ENCODE measurements at regions not wholly inside any gene's neighbourhood (a gene's known extent, or its start where the extent isn't known, plus 50 kb on each side); places are given as distances from the start of the nearest gene placed in this dataset.
"Not testable (repeated sequence)": the region's sequence is repeated elsewhere in the genome, so short reads cannot be mapped to it uniquely, and the experiment has no call there.

DNA sequence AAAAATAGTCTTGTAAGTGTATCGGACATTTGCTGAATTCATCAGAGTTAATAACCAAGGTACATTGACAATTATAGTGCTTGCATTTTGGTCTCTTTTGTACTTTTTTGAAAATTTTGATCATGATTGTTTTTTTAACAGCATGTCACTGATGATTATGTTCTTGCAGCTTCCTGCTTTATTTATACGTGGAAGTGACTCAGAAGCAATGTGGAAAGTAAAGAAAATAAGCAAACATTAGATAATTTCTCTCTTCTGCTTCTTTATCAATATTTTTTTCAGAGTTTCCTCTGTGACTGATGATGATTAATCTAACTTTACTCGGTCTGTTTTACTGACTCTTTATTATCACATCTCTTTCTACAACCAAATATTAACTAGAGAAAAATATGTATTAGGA lies 1351.9 kb downstream of the REEP3 start:
- no peak overlapping the region for H3K4me3 ChIP-seq (ENCODE audit: low read depth, low read length)
- no peak for DNase-seq (ENCODE audit: low read depth)

DNA sequence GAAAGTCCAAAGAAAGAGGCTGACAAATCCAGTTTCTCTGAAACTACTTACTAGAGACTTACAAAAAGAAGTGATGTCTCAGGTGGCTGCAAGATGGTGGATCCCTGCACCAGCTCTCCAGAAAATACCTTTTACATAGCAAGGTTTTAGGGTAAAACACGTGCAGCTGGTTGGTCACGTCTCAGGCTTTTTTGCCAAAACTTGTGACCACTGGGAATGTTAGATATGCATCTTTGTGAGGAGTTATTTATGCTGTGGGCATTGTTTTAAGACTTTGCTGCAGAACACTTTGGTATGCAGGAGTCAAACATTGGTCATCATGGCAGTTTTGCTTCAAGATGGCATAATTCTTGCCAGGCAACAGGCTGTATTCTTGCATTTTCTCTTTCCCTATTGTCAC lies 1352.8 kb downstream of the REEP3 start:
- no peak for DNase-seq (ENCODE audit: low read depth)
- no peak overlapping the region for H3K4me3 ChIP-seq (ENCODE audit: low read depth, low read length)

DNA sequence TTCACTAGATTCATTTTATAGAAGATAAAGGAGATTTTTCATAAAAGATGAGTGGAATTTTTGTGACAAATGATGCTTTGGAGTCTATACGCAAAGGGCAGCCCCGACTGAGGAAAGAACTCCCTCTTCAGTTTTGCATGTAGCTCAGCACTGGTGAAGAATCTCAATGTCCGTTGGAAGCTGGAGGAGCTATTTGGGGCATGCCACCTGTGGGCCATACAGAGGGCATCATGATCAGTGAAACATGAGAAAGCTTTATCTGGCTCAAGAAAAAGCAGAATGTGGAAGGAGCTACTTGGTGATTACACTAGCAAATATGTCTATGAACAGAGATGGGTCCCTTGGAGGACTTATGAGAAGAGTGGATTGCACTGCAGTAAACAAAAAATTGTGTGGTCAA lies 1359.3 kb downstream of the REEP3 start:
- no peak for DNase-seq (ENCODE audit: low read depth)
- no peak overlapping the region for H3K4me3 ChIP-seq (ENCODE audit: low read depth, low read length)

DNA sequence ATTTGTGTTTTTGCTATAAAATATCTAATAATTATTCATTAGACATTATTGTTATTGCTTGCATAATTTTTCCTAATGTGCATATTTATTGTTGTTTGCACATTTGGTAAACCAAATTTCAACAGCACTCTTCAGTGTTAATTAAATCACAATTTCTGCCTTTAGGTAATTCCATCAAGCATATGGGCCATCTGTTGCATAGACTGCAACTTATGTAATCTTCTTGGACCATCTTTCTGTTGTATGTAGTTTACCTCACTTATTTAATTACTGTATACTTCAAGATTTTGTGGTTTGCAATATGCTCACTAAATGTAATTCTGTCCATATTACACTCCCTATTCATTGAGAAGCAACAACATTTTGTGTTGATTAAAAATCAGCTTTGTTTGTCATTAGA lies 1360.1 kb downstream of the REEP3 start:
- no peak overlapping the region for H3K4me3 ChIP-seq (ENCODE audit: low read depth, low read length)
- DNase-seq (ENCODE audit: low read depth) = no peak

DNA sequence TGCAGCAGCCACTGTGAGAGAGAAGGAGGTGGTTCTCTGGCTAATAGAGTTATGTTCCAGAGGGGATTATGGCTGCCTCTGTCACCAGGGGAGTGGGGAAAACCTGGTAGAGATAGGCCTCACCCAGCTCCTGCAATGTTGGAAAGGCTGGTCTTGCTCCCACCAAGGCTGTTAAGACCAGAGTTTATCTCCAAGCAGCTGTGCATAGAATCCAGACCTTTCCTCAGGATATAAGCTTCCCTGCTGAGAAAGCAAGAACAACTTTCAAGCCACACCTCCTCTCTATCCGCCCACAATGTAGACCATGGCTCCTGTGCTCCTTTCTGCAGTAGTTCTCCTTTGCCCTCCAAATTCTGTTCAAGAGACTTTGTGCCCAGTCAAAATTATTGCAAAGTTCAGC lies 1375.4 kb downstream of the REEP3 start:
- H3K4me3 ChIP-seq (ENCODE audit: low read depth, low read length) = no peak overlapping the region
- DNase-seq (ENCODE audit: low read depth) = no peak

DNA sequence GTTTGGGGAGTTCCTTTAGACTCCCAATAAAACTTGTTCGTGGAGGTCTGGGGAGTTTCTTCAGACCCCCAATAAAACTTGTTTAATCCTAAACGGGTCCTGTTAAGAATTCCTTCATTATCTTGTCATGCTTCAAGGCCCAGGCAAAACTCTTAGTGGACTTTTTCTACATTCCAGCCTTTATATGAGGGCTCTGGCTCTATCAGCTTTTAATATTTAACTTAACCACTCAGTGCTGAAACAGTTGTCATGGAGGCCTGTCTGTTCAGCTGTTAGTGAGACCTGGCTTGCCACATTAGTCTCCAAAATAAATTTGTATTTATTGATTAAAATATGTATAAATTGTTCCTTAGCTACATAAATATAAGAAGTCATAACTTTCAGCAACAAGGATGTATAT lies 1385.1 kb downstream of the REEP3 start:
- H3K4me3 ChIP-seq (ENCODE audit: low read depth, low read length); DNase-seq (ENCODE audit: low read depth): not testable (repeated sequence)

DNA sequence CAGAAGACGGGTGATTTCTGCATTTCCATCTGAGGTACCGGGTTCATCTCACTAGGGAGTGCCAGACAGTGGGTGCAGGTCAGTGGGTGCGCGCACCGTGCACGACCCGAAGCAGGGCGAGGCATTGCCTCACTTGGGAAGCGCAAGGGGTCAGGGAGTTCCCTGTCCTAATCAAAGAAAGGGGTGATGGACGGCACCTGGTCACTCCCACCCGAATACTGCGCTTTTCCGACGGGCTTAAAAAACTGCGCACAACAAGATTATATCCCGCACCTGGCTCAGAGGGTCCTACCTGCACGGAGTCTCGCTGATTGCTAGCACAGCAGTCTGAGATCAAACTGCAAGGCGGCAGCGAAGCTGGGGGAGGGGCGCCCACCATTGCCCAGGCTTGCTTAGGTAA lies 1403.1 kb downstream of the REEP3 start:
- not testable (repeated sequence) for H3K4me3 ChIP-seq (ENCODE audit: low read depth, low read length); DNase-seq (ENCODE audit: low read depth)

DNA sequence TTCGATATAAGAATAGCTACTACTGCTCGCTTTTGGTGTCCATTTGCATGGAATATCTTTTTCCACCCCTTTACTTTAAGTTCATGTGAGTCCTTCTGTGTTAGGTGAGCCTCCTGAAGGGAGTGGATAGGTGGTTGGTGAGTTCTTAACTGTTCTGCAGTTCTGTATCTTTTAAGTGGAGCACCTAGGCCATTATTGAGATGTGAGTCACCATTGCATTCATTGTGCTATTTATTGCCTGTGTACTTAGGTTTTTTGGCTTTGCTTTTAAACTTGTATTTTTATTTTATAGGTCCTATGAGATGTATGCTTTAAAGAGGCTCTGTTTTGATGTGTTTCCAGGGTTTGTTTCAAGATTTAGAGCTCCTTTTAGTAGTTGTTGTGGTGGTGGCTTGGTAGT lies 1430.8 kb downstream of the REEP3 start:
- no peak overlapping the region for H3K4me3 ChIP-seq (ENCODE audit: low read depth, low read length)
- no peak for DNase-seq (ENCODE audit: low read depth)

DNA sequence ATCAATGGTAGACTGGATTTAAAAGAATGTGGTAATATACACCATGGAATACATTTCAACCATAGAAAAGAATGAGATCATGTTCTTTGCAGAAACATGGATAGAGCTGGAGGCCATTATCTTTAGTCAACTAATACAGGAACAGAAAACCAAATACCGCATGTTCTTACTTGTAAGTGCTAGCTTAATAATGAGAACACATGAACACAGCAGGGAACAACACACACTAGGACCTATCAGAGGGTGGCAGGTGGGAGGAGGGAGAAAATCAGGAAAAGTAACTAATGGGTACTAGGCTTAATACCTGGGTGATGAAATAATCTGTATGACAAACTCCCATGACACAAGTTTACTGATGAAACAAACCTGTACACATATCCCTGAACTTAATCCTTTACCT lies 1435.2 kb downstream of the REEP3 start:
- H3K4me3 ChIP-seq (ENCODE audit: low read depth, low read length) = no peak overlapping the region
- no peak for DNase-seq (ENCODE audit: low read depth)

DNA sequence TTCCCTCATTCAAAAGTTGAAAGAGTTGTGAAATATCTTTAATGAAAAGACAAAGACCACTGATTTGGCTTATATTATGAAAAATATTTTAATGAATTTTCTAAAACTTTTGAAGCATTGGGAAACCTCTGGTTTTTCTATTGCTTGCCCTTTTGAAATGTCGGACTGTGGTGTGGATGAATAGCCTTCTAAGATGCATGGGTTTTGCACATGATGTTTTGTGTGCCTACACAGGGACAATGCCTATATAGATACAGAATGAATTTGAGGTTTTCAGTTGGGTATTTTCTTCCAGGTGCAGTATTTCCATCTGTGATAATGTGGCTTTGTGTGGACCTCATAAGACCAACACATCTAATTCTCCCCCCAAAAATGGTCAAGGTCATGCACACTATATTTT lies 1437.9 kb downstream of the REEP3 start:
- DNase-seq (ENCODE audit: low read depth) = no peak
- H3K4me3 ChIP-seq (ENCODE audit: low read depth, low read length) = no peak overlapping the region

DNA sequence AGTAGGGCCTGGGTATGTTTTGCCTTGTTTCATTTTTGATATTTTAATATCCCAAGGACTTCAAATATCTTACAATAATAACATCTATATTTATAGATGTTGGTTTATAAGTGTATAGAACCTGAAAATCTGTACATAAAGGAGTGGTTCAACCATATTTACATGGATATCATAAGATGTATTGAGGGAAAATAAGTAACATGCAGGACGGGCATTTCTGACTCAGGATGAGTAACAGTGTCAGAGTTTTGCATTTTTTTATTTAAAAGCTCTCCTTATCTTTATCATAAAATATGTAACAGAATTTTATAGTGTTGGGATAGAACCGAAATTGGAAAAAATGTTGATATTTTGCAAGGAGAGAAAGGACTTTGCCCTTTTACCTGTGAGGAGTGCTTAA lies 1438.7 kb downstream of the REEP3 start:
- H3K4me3 ChIP-seq (ENCODE audit: low read depth, low read length) = no peak overlapping the region
- no peak for DNase-seq (ENCODE audit: low read depth)

DNA sequence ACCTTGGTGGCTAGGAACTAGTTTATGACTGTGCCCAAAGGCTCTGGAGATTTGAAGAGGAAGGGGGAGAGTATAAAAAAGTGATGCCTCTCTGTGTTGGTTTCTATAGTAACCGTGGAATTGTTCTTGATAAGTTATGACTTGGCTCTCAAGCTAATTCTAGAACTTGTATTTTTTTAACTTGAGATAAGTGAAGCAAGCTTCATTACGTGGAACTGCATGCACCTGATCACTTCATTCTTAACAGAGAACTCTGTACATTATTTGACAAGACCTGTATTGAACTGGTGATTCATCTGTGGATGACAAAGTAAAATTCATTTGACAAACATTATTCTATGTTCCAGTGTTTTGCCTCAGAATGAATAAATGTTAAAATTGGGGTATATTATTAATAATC lies 1452.2 kb downstream of the REEP3 start:
- no peak for DNase-seq (ENCODE audit: low read depth)
- H3K4me3 ChIP-seq (ENCODE audit: low read depth, low read length) = no peak overlapping the region

DNA sequence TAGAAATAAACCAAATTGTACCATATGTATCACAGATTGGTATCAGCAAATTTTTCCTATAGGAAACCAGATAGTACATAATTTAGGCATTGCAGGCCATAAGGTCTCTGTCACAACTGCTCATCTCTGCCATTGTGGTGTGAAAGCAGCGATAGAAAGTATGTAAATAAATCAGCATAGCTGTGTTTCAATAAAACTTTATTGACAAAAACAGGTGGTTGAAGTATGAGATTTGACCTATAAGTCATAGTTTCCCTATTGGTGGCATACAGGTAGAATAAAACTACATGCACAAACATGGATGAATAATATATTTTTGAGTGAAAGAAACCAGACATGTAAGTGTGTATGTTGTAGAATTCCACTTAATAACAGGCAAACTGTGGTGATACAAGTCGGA lies 1454.9 kb downstream of the REEP3 start:
- H3K4me3 ChIP-seq (ENCODE audit: low read depth, low read length) = no peak overlapping the region
- DNase-seq (ENCODE audit: low read depth) = no peak

DNA sequence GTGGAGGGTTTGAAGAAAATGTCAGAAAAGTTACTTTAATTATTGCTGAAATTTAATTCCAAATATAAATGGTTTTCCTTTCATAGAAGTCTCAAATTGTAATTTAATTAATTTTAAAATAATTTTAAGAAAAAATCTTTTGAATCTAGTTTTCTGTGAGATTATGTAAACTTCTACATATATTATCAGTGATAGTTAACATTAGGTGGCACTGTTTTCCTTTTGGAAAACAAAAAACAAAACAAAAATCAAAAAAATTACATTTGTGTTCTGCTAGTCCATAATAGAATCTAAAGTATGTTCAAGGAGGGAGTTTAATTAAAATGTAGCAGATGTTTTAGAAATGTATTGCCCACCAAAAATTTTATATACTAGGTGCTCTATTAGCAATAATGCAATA lies 1456.7 kb downstream of the REEP3 start:
- DNase-seq (ENCODE audit: low read depth) = no peak
- no peak overlapping the region for H3K4me3 ChIP-seq (ENCODE audit: low read depth, low read length)

DNA sequence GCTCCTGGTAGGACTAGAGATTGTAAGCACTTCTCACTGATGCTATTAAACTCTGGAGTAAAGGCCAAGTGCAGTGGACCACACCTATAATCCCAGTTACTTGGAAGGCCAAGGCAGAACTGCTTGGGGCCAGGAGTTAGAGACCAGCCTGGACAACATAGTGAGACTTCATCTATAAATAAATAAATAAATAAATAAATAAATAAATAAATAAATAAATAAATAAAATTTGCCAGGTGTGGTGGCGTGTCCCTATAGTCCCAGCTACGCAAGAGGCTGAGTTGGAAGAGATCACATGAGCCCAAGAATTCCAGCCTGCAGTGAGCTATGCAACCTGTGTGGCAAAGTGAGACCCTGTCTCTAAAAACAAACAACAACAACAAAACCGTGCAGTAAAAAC lies 1475.7 kb downstream of the REEP3 start:
- no peak for DNase-seq (ENCODE audit: low read depth)
- H3K4me3 ChIP-seq (ENCODE audit: low read depth, low read length) = no peak overlapping the region

DNA sequence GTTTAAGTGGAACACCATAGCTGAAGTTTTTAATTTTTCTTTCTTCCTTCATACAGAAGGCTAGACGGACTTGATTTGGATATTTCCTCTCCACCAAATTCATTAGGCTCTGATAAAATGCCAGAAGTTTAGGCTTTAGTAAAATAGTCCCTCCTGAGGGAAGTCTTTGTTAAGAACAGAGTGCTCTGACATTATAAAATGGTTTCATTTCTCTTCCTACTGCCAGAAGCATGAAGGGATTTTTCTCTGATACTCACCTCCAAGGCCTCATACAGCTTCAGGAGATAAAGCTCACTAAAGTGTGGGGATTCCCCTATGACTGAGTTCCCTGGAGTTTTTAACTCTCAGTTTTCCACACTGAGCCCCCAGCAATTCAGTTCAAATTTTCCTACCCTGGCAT lies 1489.6 kb downstream of the REEP3 start:
- no peak for DNase-seq (ENCODE audit: low read depth)
- H3K4me3 ChIP-seq (ENCODE audit: low read depth, low read length) = no peak overlapping the region

DNA sequence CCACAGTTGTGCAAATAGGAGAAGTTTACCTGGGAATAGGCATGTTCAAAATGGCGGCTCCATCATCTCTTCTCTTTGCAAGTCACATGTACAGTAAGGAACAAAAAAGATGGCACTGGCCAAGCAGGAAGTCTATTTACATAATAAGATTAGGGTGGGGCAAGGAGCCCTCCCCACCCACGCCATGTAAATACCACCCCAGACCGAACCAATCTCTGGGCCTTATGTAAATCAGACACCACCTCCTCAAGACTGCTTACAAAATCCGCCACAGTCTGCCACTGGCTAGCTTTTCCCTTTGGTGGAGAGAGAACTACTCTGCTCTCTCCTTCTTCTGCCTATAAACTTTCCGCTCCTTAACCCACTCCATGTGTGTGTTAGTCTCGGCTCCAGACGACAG lies 1496.3 kb downstream of the REEP3 start:
- no peak overlapping the region for H3K4me3 ChIP-seq (ENCODE audit: low read depth, low read length)
- DNase-seq (ENCODE audit: low read depth) = no peak

DNA sequence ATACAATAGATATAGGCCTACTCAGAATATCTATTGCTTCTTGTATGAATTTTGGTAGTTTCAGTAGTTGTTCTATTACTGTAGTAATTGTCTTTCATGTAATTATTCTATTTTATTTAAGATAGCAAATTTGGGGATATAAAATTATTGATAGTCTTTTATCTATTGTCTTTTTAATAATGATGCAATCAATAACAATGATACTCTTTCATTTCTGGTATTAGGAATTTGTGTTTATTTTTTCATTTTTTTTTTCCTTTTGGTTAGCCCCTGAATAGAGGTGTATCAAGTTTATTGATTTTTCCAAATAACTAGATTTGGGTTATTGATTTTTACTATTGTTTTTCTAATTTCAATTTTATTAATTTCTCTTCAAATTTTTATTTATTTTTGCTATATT lies 1503.7 kb downstream of the REEP3 start:
- no peak for DNase-seq (ENCODE audit: low read depth)
- no peak overlapping the region for H3K4me3 ChIP-seq (ENCODE audit: low read depth, low read length)

DNA sequence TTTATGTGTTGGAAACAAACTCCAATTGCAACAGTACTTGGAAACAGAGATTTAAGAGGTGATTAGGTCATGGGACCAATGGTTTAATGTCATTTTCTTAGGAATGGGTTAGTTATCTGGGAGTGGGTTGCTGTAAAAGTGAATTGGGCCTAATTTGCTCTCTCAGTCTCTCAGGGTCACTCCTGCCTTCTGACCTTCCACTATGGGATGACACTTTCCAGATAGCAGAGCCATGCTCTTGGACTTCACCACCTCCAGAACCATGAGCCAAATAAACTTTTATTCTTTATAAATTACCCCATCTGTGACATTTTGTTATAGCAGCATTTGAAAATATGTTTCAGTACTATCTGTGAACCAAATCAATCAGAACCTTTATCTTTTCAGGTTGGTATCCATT lies 1509.1 kb downstream of the REEP3 start:
- no peak overlapping the region for H3K4me3 ChIP-seq (ENCODE audit: low read depth, low read length)
- no peak for DNase-seq (ENCODE audit: low read depth)

DNA sequence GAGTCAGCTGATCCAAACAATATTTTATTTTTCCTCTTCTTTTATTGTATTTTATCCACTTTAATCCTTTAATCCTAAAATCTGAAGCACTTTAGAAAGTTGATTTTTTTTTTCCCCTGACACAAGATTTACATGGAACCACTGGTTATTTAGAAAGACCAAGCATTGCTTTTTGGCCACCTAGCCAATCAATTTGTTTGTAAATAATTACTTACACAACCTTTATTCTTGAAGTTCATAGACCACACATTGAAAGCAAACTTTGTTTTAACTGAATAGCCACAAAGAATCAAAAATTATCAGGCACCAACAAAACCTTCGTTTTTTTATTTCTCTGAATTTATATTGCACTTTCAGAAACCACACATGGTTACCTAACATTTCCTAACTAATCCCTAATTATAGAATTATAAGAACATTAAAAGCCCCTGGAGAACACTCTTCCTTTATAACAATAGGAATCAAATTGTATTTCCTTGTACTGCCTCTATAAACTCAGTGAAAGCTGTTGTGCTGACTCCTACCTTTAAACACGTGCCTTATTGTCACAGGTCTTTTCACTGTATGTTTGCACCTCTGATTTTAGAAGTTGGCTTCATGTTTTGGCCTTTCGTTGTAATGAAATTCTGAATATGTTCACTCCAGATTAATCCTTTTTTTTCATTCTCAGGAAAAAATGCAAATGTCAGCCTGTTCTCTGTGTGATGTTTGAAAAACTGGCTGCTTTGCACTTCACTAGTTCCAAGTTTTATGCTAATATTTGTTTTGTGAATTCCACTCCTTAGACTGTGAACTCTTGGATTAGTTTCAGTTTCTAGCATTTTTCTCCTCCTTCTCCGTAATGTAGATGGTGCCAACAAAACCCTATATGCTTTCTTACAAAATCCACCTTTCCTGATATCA lies 1511.9 kb downstream of the REEP3 start:
- DNase-seq (ENCODE audit: low read depth) = no peak

DNA sequence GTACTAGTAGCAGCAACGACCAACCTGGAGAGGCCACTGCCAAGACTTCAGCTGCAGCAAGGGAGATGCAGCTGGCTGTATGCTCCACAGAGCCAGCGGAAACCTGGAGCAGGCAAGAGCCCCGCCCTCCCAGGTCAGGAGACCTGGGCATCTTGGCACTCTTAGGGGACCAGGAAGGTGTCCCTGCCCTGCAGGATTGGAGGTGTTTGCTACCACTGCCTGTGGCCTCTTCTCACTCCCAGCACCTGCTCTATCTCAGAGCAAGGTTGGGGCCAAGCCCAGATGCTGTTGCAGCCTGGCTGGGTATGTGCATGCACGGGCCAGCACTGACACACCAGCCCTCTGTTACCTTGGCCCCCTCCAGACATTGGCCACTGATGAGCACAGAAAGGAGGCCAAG lies 1512.8 kb downstream of the REEP3 start:
- H3K4me3 ChIP-seq (ENCODE audit: low read depth, low read length) = no peak overlapping the region
- no peak for DNase-seq (ENCODE audit: low read depth)

More for the DNA sequence above, 1511.9 kb downstream of the REEP3 start:
- H3K4me3 ChIP-seq (ENCODE audit: low read depth, low read length) = no peak overlapping the region

DNA sequence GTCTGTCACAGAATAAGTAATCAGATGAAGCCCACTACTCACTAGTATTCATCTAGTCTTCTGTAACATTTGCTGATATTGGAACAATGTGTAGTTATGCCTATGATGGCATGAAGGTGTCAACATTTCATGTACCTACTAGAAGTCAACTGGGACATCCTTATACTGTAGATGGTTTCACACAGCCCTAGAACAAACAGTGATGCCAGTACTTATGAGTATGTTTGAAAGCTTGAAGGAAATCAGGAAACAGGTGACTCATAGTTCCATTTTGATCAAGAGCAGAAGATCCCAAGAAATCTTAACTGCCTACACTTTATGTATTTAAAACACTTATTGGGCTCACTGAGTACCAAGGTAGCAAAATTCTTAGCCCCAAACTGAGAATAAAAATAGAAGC lies 1519.6 kb downstream of the REEP3 start:
- H3K4me3 ChIP-seq (ENCODE audit: low read depth, low read length) = no peak overlapping the region
- DNase-seq (ENCODE audit: low read depth) = no peak

Measured in skeletal muscle cell (primary cell).